ENCODE measurements at regions not wholly inside any gene's neighbourhood (a gene's known extent, or its start where the extent isn't known, plus 50 kb on each side); places are given as distances from the start of the nearest gene placed in this dataset.
A peak's percentile ranks its signal among the peaks of the same experiment; 100 is the strongest.

DNA sequence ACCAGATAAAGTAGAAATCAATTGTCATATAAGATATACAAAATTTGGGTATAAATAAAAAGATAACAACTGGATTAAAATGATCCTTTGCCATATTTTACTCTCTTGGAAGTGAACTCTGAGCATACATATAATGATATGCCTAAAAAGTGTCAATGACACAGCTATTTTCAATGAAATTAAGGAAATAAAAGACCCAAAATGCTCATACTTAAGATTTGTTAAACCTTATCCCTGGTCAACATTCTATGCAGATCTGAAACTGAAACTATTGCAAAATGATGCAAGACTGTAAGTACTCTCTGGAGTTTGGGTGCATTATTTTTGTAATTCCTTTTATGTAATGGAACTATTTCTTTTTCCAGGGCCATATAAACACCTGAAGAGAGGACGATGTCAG is 119.0 kb upstream of the SGK1 start:
- Histone ChIP-seq H3K4me3 (no peak overlapping the region), H3K9me3 (no peaks in the 10 kb centered on the region), H3K36me3 (no peaks in the 10 kb centered on the region), H3K27ac (replicated peaks in 1 of 4) (no peak overlapping the region), H3K27me3 (no peaks in the 10 kb centered on the region), H3K4me1 (peaks cover 0 to 11% (median 0%) of the 10 kb centered on the region in 4 donors)
- intact Hi-C loops (cut with DNase I) = no loop called here
- DNase-seq (ENCODE audit: extremely low spot score) = no peak
- 7% methylated on average over 1 of the region's 1 CpG for WGBS
- TF ChIP-seq POLR2A (IDR thresholded peaks at IDR 0.05; ENCODE audit: low read depth) (no peak), POLR2AphosphoS5 (IDR thresholded peaks at IDR 0.05) (no peak), EP300 (IDR thresholded peaks at IDR 0.05) (no peak)
- TF ChIP-seq, protein P1, sequence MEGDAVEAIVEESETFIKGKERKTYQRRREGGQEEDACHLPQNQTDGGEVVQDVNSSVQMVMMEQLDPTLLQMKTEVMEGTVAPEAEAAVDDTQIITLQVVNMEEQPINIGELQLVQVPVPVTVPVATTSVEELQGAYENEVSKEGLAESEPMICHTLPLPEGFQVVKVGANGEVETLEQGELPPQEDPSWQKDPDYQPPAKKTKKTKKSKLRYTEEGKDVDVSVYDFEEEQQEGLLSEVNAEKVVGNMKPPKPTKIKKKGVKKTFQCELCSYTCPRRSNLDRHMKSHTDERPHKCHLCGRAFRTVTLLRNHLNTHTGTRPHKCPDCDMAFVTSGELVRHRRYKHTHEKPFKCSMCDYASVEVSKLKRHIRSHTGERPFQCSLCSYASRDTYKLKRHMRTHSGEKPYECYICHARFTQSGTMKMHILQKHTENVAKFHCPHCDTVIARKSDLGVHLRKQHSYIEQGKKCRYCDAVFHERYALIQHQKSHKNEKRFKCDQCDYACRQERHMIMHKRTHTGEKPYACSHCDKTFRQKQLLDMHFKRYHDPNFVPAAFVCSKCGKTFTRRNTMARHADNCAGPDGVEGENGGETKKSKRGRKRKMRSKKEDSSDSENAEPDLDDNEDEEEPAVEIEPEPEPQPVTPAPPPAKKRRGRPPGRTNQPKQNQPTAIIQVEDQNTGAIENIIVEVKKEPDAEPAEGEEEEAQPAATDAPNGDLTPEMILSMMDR (IDR thresholded peaks at IDR 0.05) = no peak

- H3K4me3 ChIP-seq = no peak overlapping the region
- no peaks in the 10 kb centered on the region for H3K27me3 ChIP-seq
- no peak for TF ChIP-seq EP300 (IDR thresholded peaks at IDR 0.05)
- TF ChIP-seq POLR2A (IDR thresholded peaks at IDR 0.05; ENCODE audit: low read depth) = no peak
- TF ChIP-seq, protein P1 (IDR thresholded peaks at IDR 0.05) = no peak
- no peak for TF ChIP-seq POLR2AphosphoS5 (IDR thresholded peaks at IDR 0.05)
- no peak for DNase-seq (ENCODE audit: extremely low spot score)
- intact Hi-C loops (cut with DNase I) = no loop called here
- no peaks in the 10 kb centered on the region for H3K36me3 ChIP-seq
- peaks cover 0 to 11% (median 0%) of the 10 kb centered on the region in 4 donors for H3K4me1 ChIP-seq
- WGBS = 51% methylated on average over 9 of the region's 9 CpGs
- H3K9me3 ChIP-seq = no peaks in the 10 kb centered on the region
- H3K27ac ChIP-seq (replicated peaks in 1 of 4) = peak overlapping the region in 1 of 4 donors; percentile 31
These were observed 118.4 kb upstream of the SGK1 start for GRCh38 chr6:134436281-134436815.

- intact Hi-C loops (cut with DNase I) = no loop called here
- Histone ChIP-seq H3K27me3 (no peaks in the 10 kb centered on the region), H3K36me3 (no peaks in the 10 kb centered on the region), H3K4me1 (peaks cover 0 to 11% (median 0%) of the 10 kb centered on the region in 4 donors), H3K27ac (replicated peaks in 1 of 4) (no peak overlapping the region), H3K9me3 (no peaks in the 10 kb centered on the region), H3K4me3 (no peak overlapping the region)
- TF ChIP-seq POLR2AphosphoS5 (IDR thresholded peaks at IDR 0.05) (no peak), POLR2A (IDR thresholded peaks at IDR 0.05; ENCODE audit: low read depth) (no peak), EP300 (IDR thresholded peaks at IDR 0.05) (no peak)
- TF ChIP-seq, protein P1 (IDR thresholded peaks at IDR 0.05) = no peak
- DNase-seq (ENCODE audit: extremely low spot score) = no peak
- WGBS = 45% methylated on average over 3 of the region's 3 CpGs
These were observed 117.9 kb upstream of the SGK1 start for GRCh38 chr6:134435814-134436280.

GRCh38 chr6:134434019-134434942 is 116.4 kb upstream of the SGK1 start:
- Histone ChIP-seq H3K27ac (replicated peaks in 1 of 4) (no peak overlapping the region), H3K9me3 (no peaks in the 10 kb centered on the region), H3K27me3 (no peaks in the 10 kb centered on the region), H3K4me1 (peaks cover 0 to 11% (median 0%) of the 10 kb centered on the region in 4 donors), H3K4me3 (no peak overlapping the region), H3K36me3 (no peaks in the 10 kb centered on the region)
- WGBS = 99% methylated on average over 9 of the region's 9 CpGs
- intact Hi-C loops (cut with DNase I) = no loop called here
- no peak for DNase-seq (ENCODE audit: extremely low spot score)
- no peak for TF ChIP-seq EP300 (IDR thresholded peaks at IDR 0.05)
- no peak for TF ChIP-seq POLR2A (IDR thresholded peaks at IDR 0.05; ENCODE audit: low read depth)
- TF ChIP-seq, protein P1 (IDR thresholded peaks at IDR 0.05) = no peak
- no peak for TF ChIP-seq POLR2AphosphoS5 (IDR thresholded peaks at IDR 0.05)

Data from esophagus muscularis mucosa (tissue), 4 donors.